Activated naive CD8-positive, alpha-beta T cell treated with anti-CD3 and anti-CD28 coated beads for 36 hours (primary cell): ENCODE measurements at regions not wholly inside any gene's neighbourhood (a gene's known extent, or its start where the extent isn't known, plus 50 kb on each side); places are given as distances from the start of the nearest gene placed in this dataset.

Experiments
- DNase-seq: peaks from one replicate; pipeline ENCODE4 v3.0.0; 2021
- H3K27ac Mint-ChIP-seq: one replicate; pipeline ENCODE4 v1.8.0; 2022; ENCODE audit warnings: mild to moderate bottlenecking, moderate library complexity, mixed read lengths
- H3K27me3 Mint-ChIP-seq: one replicate; pipeline ENCODE4 v1.8.0; 2022; ENCODE audit warnings: mild to moderate bottlenecking, mixed read lengths
- H3K36me3 Mint-ChIP-seq: one replicate; pipeline ENCODE4 v1.8.0; 2021; ENCODE audit warnings: mild to moderate bottlenecking, mixed read lengths
- H3K4me1 Mint-ChIP-seq: one replicate; pipeline ENCODE4 v1.8.0; 2021; ENCODE audit warnings: mixed read lengths
- H3K4me3 Mint-ChIP-seq: one replicate; pipeline ENCODE4 v1.8.0; 2022; ENCODE audit warnings: mild to moderate bottlenecking, moderate library complexity, mixed read lengths
- H3K9me3 Mint-ChIP-seq: one replicate; pipeline ENCODE4 v1.8.0; 2022; ENCODE audit warnings: mixed read lengths

- no peak for DNase-seq
- Mint-ChIP-seq H3K4me1 (no peaks in the 10 kb centered on the region), H3K36me3 (no peaks in the 10 kb centered on the region), H3K9me3 (no peaks in the 10 kb centered on the region), H3K27me3 (no peaks in the 10 kb centered on the region), H3K4me3 (no peak overlapping the region), H3K27ac (no peak overlapping the region)
These were observed 465.2 kb downstream of the BCAT1 start for GRCh38 chr12:24483732-24484131.

DNA sequence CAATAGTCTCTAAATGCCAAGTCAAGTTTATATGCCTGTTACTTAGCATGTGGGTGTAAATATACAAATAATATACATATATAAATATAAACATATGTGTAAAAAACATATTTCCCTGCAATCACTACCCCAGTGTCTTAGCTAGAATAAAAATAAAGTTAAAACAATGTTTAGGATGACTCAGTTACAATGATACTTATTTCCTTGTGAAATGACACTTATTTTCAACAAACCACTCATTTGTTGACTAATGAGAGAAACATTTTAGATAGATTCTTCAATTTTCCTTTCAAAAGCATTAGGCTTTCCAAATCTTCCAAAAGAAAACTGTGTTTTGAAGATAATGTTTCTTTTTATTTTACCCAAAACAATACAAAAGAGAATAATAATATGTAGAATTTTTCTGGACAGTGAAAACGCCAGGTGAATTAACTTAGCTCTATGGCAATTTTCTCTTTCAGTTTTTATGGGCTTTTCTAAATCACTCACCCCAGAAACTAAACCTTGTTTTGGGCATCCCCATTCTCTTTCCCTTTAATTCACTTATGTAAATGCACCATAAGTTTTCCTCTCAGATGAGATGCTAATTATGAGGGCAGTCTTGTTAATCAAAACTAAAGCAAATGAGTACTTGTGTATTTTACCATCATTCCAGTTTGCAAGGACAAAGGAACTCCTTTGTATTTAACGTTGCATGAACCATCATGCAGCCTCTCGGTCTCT, 465.9 kb downstream of the BCAT1 start:
- H3K4me3 Mint-ChIP-seq: no peak overlapping the region
- H3K4me1 Mint-ChIP-seq: no peaks in the 10 kb centered on the region
- no peak for DNase-seq
- H3K9me3 Mint-ChIP-seq: no peaks in the 10 kb centered on the region
- no peaks in the 10 kb centered on the region for H3K27me3 Mint-ChIP-seq
- H3K36me3 Mint-ChIP-seq: no peaks in the 10 kb centered on the region
- no peak overlapping the region for H3K27ac Mint-ChIP-seq

DNA sequence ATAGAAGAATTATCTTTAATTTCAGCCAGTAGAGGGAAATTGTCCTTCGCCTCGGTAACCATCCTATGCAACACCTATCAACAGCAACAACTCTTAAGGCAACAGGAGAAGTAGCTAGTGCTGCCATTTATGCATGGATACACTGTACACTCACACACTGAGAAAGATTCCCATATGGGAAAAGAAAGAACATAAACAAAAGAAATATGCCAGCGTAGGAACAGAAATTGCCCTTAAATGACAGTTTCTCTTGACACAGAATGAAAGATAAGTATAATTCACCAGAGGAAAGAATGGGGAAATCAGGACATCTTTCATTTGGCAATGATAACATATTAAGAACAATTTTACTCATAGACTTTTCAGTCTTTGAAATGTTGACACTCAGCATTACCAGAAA, 466.9 kb downstream of the BCAT1 start:
- no peaks in the 10 kb centered on the region for H3K4me1 Mint-ChIP-seq
- no peak overlapping the region for H3K4me3 Mint-ChIP-seq
- H3K27me3 Mint-ChIP-seq: no peaks in the 10 kb centered on the region
- no peaks in the 10 kb centered on the region for H3K36me3 Mint-ChIP-seq
- no peak overlapping the region for H3K27ac Mint-ChIP-seq
- H3K9me3 Mint-ChIP-seq: no peaks in the 10 kb centered on the region
- DNase-seq: no peak

- no peak overlapping the region for H3K4me3 Mint-ChIP-seq
- H3K27me3 Mint-ChIP-seq: no peaks in the 10 kb centered on the region
- no peaks in the 10 kb centered on the region for H3K4me1 Mint-ChIP-seq
These were observed 468.0 kb downstream of the BCAT1 start for GRCh38 chr12:24480766-24481449.

DNA sequence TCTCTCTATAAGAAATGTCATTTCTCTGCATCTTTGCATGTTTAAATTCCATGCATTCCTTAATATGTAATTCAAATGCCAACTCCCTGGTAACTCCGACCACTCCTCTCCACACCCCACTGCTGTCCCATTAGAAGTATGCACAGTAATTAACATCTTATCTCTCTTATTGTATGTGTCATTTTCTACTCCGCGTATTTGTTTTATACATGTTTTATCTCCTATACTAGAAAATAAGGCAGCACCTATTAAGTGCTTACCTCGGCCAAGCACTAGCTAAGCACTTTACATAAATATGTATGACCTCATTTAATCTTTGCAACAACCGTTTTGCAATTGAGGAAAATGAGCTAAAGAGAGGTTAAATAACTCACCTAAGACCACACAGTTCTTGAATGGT, 469.8 kb downstream of the BCAT1 start:
- Mint-ChIP-seq H3K27me3 (no peaks in the 10 kb centered on the region), H3K27ac (no peak overlapping the region), H3K9me3 (no peaks in the 10 kb centered on the region), H3K4me3 (no peak overlapping the region), H3K36me3 (no peaks in the 10 kb centered on the region), H3K4me1 (no peaks in the 10 kb centered on the region)
- DNase-seq: no peak

More at GRCh38 chr12:24480766-24481449, 468.0 kb downstream of the BCAT1 start:
- no peak overlapping the region for H3K27ac Mint-ChIP-seq
- DNase-seq: no peak
- H3K9me3 Mint-ChIP-seq: no peaks in the 10 kb centered on the region
- H3K36me3 Mint-ChIP-seq: no peaks in the 10 kb centered on the region

DNA sequence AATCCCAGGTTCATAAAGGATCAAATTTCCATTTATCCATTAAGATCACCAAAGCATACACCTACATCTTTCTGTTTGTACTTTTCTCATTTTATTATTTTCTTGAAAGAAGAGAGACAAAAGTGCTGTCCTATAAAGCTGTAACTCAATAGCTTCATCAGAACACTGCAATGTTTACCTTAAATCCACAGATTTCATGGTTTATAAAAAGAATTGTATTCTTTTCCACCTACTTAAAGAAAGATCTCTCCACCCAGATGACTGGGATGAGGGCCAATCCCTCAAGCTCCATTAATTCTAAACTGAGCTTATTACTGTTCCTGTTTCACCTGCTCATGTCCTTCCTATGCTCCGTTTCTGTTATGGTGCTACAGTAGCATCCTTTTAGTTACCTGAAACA, 470.6 kb downstream of the BCAT1 start:
- DNase-seq: no peak
- Mint-ChIP-seq H3K27ac (no peak overlapping the region), H3K9me3 (no peaks in the 10 kb centered on the region), H3K4me1 (no peaks in the 10 kb centered on the region), H3K36me3 (no peaks in the 10 kb centered on the region), H3K27me3 (no peaks in the 10 kb centered on the region), H3K4me3 (no peak overlapping the region)

GRCh38 chr12:24476310-24476709, 472.6 kb downstream of the BCAT1 start:
- no peak for DNase-seq
- Mint-ChIP-seq H3K4me3 (no peak overlapping the region), H3K36me3 (no peaks in the 10 kb centered on the region), H3K27me3 (no peaks in the 10 kb centered on the region), H3K9me3 (no peaks in the 10 kb centered on the region), H3K27ac (no peak overlapping the region), H3K4me1 (no peaks in the 10 kb centered on the region)

- H3K4me1 Mint-ChIP-seq: no peaks in the 10 kb centered on the region
- H3K9me3 Mint-ChIP-seq: no peaks in the 10 kb centered on the region
- no peak for DNase-seq
- H3K27me3 Mint-ChIP-seq: no peaks in the 10 kb centered on the region
- H3K36me3 Mint-ChIP-seq: no peaks in the 10 kb centered on the region
- H3K4me3 Mint-ChIP-seq: no peak overlapping the region
- no peak overlapping the region for H3K27ac Mint-ChIP-seq
These were observed 473.6 kb downstream of the BCAT1 start for GRCh38 chr12:24475337-24475736.

DNA sequence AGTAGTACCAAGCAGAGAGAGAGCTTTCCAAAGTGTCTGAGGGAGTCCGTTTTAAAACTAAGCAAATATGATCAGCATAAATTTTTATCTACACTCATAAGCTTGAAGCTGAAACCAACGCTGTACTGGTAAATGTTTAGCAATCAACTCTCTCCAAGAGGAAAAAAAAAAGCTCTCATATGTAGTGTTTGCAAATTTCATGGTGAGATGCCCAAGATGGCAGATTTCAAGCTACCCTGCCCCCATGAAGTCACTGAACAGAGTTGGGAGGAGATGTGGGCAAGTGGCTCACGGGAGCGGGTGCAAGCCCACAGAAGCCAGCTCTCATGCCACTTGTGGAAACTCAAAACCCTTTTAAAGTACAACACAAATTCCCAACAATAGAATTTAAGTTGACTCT, 475.8 kb downstream of the BCAT1 start:
- DNase-seq: no peak
- H3K4me3 Mint-ChIP-seq: no peak overlapping the region
- H3K9me3 Mint-ChIP-seq: no peaks in the 10 kb centered on the region
- no peaks in the 10 kb centered on the region for H3K4me1 Mint-ChIP-seq
- H3K36me3 Mint-ChIP-seq: no peaks in the 10 kb centered on the region
- H3K27ac Mint-ChIP-seq: no peak overlapping the region
- no peaks in the 10 kb centered on the region for H3K27me3 Mint-ChIP-seq

- H3K27me3 Mint-ChIP-seq: no peaks in the 10 kb centered on the region
- H3K4me3 Mint-ChIP-seq: no peak overlapping the region
- DNase-seq: no peak
- H3K36me3 Mint-ChIP-seq: no peaks in the 10 kb centered on the region
- no peaks in the 10 kb centered on the region for H3K9me3 Mint-ChIP-seq
- no peaks in the 10 kb centered on the region for H3K4me1 Mint-ChIP-seq
- H3K27ac Mint-ChIP-seq: no peak overlapping the region
These were observed 478.9 kb downstream of the BCAT1 start for GRCh38 chr12:24470050-24470449.

- Mint-ChIP-seq H3K27ac (no peak overlapping the region), H3K27me3 (no peaks in the 10 kb centered on the region), H3K9me3 (no peaks in the 10 kb centered on the region), H3K36me3 (no peaks in the 10 kb centered on the region), H3K4me1 (no peaks in the 10 kb centered on the region), H3K4me3 (no peak overlapping the region)
- no peak for DNase-seq
These were observed 479.8 kb downstream of the BCAT1 start for GRCh38 chr12:24469089-24469488.

- Mint-ChIP-seq H3K27me3 (no peaks in the 10 kb centered on the region), H3K4me1 (no peaks in the 10 kb centered on the region), H3K9me3 (no peaks in the 10 kb centered on the region), H3K4me3 (no peak overlapping the region), H3K36me3 (no peaks in the 10 kb centered on the region), H3K27ac (no peak overlapping the region)
- no peak for DNase-seq
These were observed 481.7 kb downstream of the BCAT1 start for GRCh38 chr12:24467226-24467625.

- H3K27ac Mint-ChIP-seq: no peak overlapping the region
- no peaks in the 10 kb centered on the region for H3K27me3 Mint-ChIP-seq
- no peak overlapping the region for H3K4me3 Mint-ChIP-seq
- no peaks in the 10 kb centered on the region for H3K9me3 Mint-ChIP-seq
- H3K36me3 Mint-ChIP-seq: no peaks in the 10 kb centered on the region
- no peak for DNase-seq
- H3K4me1 Mint-ChIP-seq: no peaks in the 10 kb centered on the region
These were observed 485.5 kb downstream of the BCAT1 start for GRCh38 chr12:24463375-24463774.

DNA sequence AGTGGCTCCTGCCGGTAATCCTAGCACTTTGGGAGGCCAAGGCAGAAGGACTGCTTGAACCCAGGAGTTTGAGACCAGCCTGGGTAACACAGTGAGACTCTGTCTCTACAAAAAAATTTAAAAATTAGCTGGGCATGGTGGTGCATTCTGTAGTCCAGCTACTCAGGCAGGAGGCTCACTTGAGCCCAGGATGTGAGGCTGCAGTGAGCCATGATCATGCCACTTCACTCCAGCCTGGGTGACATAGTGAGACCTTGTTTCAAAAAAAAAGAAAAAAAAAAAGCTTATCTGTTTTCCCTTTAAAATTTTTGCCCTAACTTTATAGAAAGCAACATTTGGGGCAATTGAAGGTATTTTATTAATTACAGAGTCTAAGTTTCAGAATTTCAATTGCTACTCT, 486.0 kb downstream of the BCAT1 start:
- no peak for DNase-seq
- no peak overlapping the region for H3K27ac Mint-ChIP-seq
- no peaks in the 10 kb centered on the region for H3K4me1 Mint-ChIP-seq
- H3K4me3 Mint-ChIP-seq: no peak overlapping the region
- no peaks in the 10 kb centered on the region for H3K27me3 Mint-ChIP-seq
- H3K9me3 Mint-ChIP-seq: no peaks in the 10 kb centered on the region
- H3K36me3 Mint-ChIP-seq: no peaks in the 10 kb centered on the region

DNA sequence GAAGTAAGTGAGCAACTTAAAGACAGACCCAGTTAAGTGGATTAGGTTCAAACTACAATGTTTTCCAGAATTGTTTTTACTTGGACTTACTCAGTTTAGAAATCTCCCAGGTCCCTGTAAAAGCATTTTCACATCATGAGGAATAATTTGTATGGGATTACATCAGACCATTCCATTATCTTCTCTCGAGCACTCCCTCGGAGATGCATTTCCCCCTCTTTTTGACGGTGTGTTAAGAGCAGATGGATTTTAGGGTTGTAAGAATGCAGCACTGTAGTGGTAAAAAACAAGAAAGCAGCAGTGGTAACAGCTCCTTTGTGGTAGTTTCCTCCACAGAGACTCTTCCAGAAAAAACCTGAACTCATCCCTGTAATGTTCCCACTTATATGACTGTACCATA, 488.4 kb downstream of the BCAT1 start:
- H3K9me3 Mint-ChIP-seq: no peaks in the 10 kb centered on the region
- H3K36me3 Mint-ChIP-seq: no peaks in the 10 kb centered on the region
- no peaks in the 10 kb centered on the region for H3K27me3 Mint-ChIP-seq
- no peak for DNase-seq
- no peak overlapping the region for H3K27ac Mint-ChIP-seq
- H3K4me1 Mint-ChIP-seq: no peaks in the 10 kb centered on the region
- H3K4me3 Mint-ChIP-seq: no peak overlapping the region

DNA sequence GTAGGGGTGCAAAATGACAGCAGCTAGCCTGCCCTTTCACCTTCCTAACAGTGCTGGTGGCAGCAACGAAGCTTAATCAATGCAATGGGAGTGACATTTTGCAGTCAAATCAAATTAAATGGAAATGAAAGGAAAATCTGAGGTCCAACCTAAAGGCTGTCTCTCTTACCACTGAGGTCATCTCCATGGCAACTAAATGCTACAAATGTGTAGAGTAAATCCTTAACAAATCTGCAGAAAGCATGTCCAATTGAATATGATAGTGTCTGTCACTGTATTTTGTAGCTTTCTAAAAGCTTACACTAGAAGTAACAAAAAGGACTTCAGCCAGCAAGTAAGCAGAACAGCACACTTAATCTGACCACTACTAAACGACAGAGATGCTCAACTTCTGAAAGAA, 488.8 kb downstream of the BCAT1 start:
- DNase-seq: no peak
- no peaks in the 10 kb centered on the region for H3K36me3 Mint-ChIP-seq
- H3K27ac Mint-ChIP-seq: no peak overlapping the region
- no peaks in the 10 kb centered on the region for H3K4me1 Mint-ChIP-seq
- no peaks in the 10 kb centered on the region for H3K9me3 Mint-ChIP-seq
- no peak overlapping the region for H3K4me3 Mint-ChIP-seq
- no peaks in the 10 kb centered on the region for H3K27me3 Mint-ChIP-seq
